SU-DHL-6 (cell line): ENCODE measurements at regions not wholly inside any gene's neighbourhood (a gene's known extent, or its start where the extent isn't known, plus 50 kb on each side); places are given as distances from the start of the nearest gene placed in this dataset.

Source experiments
- CTCF ChIP-seq: fragments of 200-600 bp; sonication (generic); IDR thresholded peaks from one replicate; pipeline ENCODE4 v1.5.1; 2017; ENCODE audit warnings: antibody characterized with exemption, mild to moderate bottlenecking, low read length, moderate library complexity; ENCODE audit not compliant: insufficient read depth, poor library complexity, severe bottlenecking
- EZH2phosphoT487 ChIP-seq: fragments of 200-600 bp; sonication (generic), shearing (Covaris generic); conservative IDR thresholded peaks from 2 replicates; pipeline ENCODE4 v1.6.1; 2018; ENCODE audit warnings: mild to moderate bottlenecking, antibody characterized with exemption, low read length, moderate library complexity, mixed read lengths

GRCh38 chr10:128360783-128361182, 234.6 kb upstream of the MKI67 start:
- TF ChIP-seq CTCF (no peak), EZH2phosphoT487 (no peak)
